Lower leg skin (tissue), 4 donors: ENCODE measurements at regions not wholly inside any gene's neighbourhood (a gene's known extent, or its start where the extent isn't known, plus 50 kb on each side); places are given as distances from the start of the nearest gene placed in this dataset.

Experiments used
- DNase-seq, 2 donors: peaks; one replicate each; pipeline ENCODE4 v3.0.0-alpha.2; 2019; ENCODE audit warnings: low spot score in 2 of 2
- H3K4me3 ChIP-seq: fragments of 200-600 bp; sonication (generic); 2 replicates; pipeline ENCODE4 v1.5.1; 2017; ENCODE audit warnings: mild to moderate bottlenecking, low read depth; ENCODE audit not compliant: poor library complexity, severe bottlenecking
- POLR2A ChIP-seq, 2 donors: fragments of 450-650 bp; IDR thresholded peaks; one replicate each; pipeline ENCODE4 v1.6.1; 2016 to 2017; ENCODE audit warnings: antibody characterized with exemption in 2 of 2, mild to moderate bottlenecking in 1 of 2, moderate library complexity in 1 of 2
- WGBS, 2 donors: methylation state at CpG; one replicate each; pipeline ENCODE4 v1.1.5; 2018; 5-methylcytosine and 5-hydroxymethylcytosine counted together
- intact Hi-C: fragments of 100-400 bp; cut with DNase I; formaldehyde crosslinking; loops from one replicate; pipeline ENCODE4 v1.15.0; 2023; ENCODE audit warnings: low total_unique reads
- TF ChIP-seq, protein P1 (sequence below), 3 donors: fragments of 450-650 bp; IDR thresholded peaks; one replicate each; pipeline ENCODE4 v1.5.1; 2016; ENCODE audit warnings: antibody characterized with exemption in 3 of 3, mild to moderate bottlenecking in 3 of 3, moderate library complexity in 2 of 3

DNA sequence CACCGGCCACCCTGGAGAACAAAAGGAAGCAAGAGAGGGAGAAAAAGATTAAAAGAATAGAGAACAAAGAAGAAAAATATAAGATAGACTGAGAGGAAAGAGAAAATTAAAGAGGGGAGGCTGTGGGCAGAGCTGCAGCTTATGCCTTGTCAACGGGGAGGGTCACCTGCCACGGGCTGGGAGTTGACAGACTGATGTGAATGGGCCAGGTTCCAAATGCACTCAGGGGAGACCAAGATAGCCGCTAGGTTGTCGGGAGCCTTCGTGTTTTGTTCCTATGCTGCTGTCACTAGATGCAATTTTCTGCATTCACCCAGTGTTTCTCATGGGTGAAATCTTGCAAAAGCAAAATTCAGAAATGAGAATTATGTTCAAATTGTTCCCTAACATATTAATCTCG lies 119.6 kb upstream of the MTHFD1L start:
- 77 to 91% methylated on average over 7 of the region's 7 CpGs for WGBS, 2 donors
- no peak for TF ChIP-seq POLR2A (IDR thresholded peaks at IDR 0.05)
- TF ChIP-seq, protein P1, sequence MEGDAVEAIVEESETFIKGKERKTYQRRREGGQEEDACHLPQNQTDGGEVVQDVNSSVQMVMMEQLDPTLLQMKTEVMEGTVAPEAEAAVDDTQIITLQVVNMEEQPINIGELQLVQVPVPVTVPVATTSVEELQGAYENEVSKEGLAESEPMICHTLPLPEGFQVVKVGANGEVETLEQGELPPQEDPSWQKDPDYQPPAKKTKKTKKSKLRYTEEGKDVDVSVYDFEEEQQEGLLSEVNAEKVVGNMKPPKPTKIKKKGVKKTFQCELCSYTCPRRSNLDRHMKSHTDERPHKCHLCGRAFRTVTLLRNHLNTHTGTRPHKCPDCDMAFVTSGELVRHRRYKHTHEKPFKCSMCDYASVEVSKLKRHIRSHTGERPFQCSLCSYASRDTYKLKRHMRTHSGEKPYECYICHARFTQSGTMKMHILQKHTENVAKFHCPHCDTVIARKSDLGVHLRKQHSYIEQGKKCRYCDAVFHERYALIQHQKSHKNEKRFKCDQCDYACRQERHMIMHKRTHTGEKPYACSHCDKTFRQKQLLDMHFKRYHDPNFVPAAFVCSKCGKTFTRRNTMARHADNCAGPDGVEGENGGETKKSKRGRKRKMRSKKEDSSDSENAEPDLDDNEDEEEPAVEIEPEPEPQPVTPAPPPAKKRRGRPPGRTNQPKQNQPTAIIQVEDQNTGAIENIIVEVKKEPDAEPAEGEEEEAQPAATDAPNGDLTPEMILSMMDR (IDR thresholded peaks at IDR 0.05): no peak
- no peak overlapping the region for H3K4me3 ChIP-seq
- DNase-seq: no peak
- intact Hi-C loops: no loop called here

DNA sequence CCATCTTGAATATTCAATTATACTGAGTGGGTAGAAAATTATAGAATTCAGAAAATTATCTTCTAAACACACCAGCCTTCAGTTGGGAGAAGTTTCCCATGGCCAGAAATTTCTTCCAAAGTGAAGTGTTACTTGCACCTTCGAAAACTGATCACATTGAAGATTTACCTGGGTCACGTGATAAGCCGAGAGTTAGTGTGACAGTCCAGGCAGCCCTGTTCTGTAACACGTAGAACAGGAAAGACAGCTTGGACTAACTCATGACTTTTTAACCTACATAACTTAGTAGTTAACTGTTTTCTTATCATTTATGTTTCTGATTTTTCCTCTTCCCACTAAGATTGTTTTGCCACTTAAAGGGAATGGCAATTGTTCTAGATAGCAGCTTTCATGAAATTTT lies 118.3 kb upstream of the MTHFD1L start:
- H3K4me3 ChIP-seq: no peak overlapping the region
- TF ChIP-seq, protein P1 (IDR thresholded peaks at IDR 0.05): no peak
- TF ChIP-seq POLR2A (IDR thresholded peaks at IDR 0.05): no peak
- WGBS, 2 donors: 71 to 73% methylated on average over 4 of the region's 4 CpGs
- intact Hi-C loops: no loop called here
- DNase-seq: no peak

DNA sequence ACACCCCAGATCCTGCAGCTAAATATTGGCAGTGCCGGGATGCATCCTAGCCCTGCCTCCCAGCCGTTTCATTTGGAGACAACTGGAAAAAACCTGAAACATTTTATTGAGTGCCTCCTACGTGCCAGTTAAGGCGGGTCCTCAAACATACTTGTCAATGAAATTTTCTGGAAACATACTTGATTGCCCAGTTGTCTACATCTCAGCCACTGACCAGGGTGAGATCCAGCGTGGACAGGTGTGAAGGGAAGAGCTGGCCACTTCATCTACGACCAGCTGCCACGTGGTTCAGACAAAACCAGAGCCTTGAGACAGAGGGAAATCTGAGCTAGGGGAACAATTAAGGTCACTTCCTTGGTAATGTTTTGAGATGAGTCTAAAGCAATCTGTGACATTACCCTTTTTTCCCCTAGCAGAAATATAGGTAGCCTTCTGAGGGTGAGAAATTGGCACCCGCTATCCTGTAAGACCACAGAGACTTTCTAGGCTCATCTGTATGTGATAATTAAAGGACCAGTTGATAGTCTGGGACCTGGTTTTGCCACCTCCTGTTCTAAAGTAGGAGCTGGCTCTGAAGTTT lies 116.3 kb upstream of the MTHFD1L start:
- intact Hi-C loops: no loop called here
- peak in 1 of 2 donors; percentile 65 for DNase-seq
- no peak for TF ChIP-seq POLR2A (IDR thresholded peaks at IDR 0.05)
- WGBS, 2 donors: 65% methylated on average over 8 of the region's 8 CpGs
- H3K4me3 ChIP-seq: no peak overlapping the region

DNA sequence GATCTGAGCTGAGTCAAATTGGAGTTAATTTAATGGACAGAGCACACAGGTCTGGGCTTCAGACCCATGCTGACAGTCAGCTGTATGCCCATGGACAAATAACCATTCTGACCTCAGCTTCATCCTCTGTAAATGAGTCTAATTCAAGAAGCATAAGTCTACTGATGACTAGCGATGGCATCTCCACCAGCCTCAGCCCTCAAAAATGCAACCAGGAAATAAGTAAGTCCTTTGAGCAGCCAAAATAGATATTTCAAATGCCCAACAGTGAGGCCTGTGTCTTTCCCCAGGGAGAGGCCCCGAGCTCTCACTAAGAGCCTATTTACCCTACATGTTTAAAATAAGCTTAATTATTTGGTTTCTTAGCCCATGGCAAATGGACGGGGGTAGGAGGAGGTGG lies 114.2 kb upstream of the MTHFD1L start:
- intact Hi-C loops: no loop called here
- H3K4me3 ChIP-seq: no peak overlapping the region
- no peak for TF ChIP-seq POLR2A (IDR thresholded peaks at IDR 0.05)
- TF ChIP-seq, protein P1 (IDR thresholded peaks at IDR 0.05): no peak
- WGBS, 2 donors: 84 to 91% methylated on average over 3 of the region's 3 CpGs
- DNase-seq: no peak

DNA sequence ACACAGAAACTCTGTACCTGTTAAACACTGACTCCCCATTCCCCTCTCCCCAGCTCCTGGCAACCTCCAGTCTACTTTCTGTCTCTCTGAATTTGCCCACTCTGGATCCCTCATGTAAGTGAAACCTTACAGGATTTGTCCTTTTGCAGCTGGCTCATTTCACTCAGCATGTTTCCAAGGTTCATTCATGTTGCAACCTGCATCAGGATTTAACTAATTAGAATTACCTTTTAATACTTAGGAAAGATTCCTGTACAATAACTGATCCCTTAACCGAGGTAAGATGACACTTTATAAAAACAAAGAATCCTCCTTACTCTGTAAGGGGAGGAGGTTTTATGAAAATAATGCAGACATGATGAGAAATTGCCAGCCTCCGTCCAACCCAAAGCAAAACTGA lies 113.1 kb upstream of the MTHFD1L start:
- intact Hi-C loops: no loop called here
- TF ChIP-seq POLR2A (IDR thresholded peaks at IDR 0.05): no peak
- TF ChIP-seq, protein P1 (IDR thresholded peaks at IDR 0.05): no peak
- WGBS, 2 donors: 52 to 70% methylated on average over 2 of the region's 2 CpGs
- no peak overlapping the region for H3K4me3 ChIP-seq
- no peak for DNase-seq

DNA sequence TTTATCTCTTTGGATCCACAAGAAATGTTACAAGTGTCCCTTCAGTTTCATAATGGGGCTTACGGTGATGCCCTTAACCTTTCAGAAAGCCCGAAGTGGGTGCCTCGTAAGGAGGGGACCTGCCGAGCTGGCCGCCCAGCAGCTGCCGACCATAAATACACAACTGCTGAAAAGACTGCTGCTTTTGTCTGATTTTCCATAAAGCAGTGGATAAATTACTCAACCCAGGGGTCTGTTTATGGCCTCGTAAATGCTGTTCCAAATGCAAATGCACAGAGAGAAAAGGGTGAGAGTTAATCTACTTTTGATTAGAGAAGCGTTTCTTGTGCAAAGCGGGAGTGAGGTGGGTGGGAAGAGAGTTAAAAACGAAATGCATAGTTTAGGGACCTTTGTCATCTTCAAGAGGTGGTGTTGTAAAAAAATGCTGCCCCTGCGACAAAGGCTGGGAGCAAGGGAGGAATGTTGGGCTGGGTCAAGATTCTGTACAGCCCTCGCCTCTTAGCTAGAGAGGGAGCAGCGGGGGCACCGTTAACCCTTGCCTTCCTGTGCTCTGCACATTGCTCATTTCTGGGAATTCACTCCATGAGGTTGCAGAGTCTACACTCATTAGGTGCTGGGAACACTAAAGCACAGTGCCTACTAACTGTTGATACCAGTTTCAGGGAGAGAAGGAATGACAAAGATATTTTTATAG lies 112.0 kb upstream of the MTHFD1L start:
- TF ChIP-seq POLR2A (IDR thresholded peaks at IDR 0.05): no peak
- TF ChIP-seq, protein P1 (IDR thresholded peaks at IDR 0.05): no peak
- intact Hi-C loops: no loop called here
- no peak for DNase-seq
- no peak overlapping the region for H3K4me3 ChIP-seq
- WGBS, 2 donors: 56 to 64% methylated on average over 14 of the region's 14 CpGs
